OCI-M1 (cell line): ENCODE measurements at regions not wholly inside any gene's neighbourhood (a gene's known extent, or its start where the extent isn't known, plus 50 kb on each side); places are given as distances from the start of the nearest gene placed in this dataset.
A peak's percentile ranks its signal among the peaks of the same experiment; 100 is the strongest.

ENCODE experiments used
- DNase-seq: peaks from one replicate; lab custom pipeline; 2025; lab: John Stamatoyannopoulos, UW

GRCh38 chr20:19807946-19808330 lies 49.9 kb downstream of the RIN2 start:
- DNase-seq: no peak

GRCh38 chr20:19808498-19808897 lies 50.4 kb downstream of the RIN2 start:
- no peak for DNase-seq

- DNase-seq: no peak
Measured at GRCh38 chr20:19809505-19809904, 51.4 kb downstream of the RIN2 start.

GRCh38 chr20:19811231-19811630 lies 53.2 kb downstream of the RIN2 start:
- DNase-seq: no peak

GRCh38 chr20:19812056-19812455 lies 54.0 kb downstream of the RIN2 start:
- DNase-seq: no peak

- DNase-seq: no peak
Measured at GRCh38 chr20:19812696-19813095, 54.6 kb downstream of the RIN2 start.

- no peak for DNase-seq
Measured at GRCh38 chr20:19813846-19814640, 56.0 kb downstream of the RIN2 start.

GRCh38 chr20:19815553-19815991 lies 57.5 kb downstream of the RIN2 start:
- DNase-seq: peak; percentile 40

GRCh38 chr20:19816386-19816785 lies 58.3 kb downstream of the RIN2 start:
- no peak for DNase-seq

- DNase-seq: no peak
Measured at GRCh38 chr20:19817017-19817416, 59.0 kb downstream of the RIN2 start.

GRCh38 chr20:19819149-19819548 lies 61.1 kb downstream of the RIN2 start:
- no peak for DNase-seq

GRCh38 chr20:19820555-19821211 lies 62.6 kb downstream of the RIN2 start:
- no peak for DNase-seq

GRCh38 chr20:19821606-19822005 lies 63.5 kb downstream of the RIN2 start:
- DNase-seq: no peak

- DNase-seq: no peak
Measured at GRCh38 chr20:19823216-19823615, 65.2 kb downstream of the RIN2 start.

GRCh38 chr20:19823971-19824370 lies 65.9 kb downstream of the RIN2 start:
- no peak for DNase-seq

- DNase-seq: no peak
Measured at GRCh38 chr20:19824861-19825260, 66.8 kb downstream of the RIN2 start.

GRCh38 chr20:19826179-19826914 lies 68.3 kb downstream of the RIN2 start:
- DNase-seq: no peak

- DNase-seq: no peak
Measured at GRCh38 chr20:19827818-19828217, 69.8 kb downstream of the RIN2 start.

- peak; percentile 28 for DNase-seq
Measured at GRCh38 chr20:19828232-19828631, 70.2 kb downstream of the RIN2 start.

- DNase-seq: no peak
Measured at GRCh38 chr20:19830211-19830785, 72.2 kb downstream of the RIN2 start.

GRCh38 chr20:19832875-19833274 lies 74.8 kb downstream of the RIN2 start:
- DNase-seq: no peak

GRCh38 chr20:19833395-19833794 lies 75.3 kb downstream of the RIN2 start:
- no peak for DNase-seq

- DNase-seq: no peak
Measured at GRCh38 chr20:19834287-19834686, 76.2 kb downstream of the RIN2 start.
